Common myeloid progenitor, CD34-positive (primary cell): ENCODE measurements at regions not wholly inside any gene's neighbourhood (a gene's known extent, or its start where the extent isn't known, plus 50 kb on each side); places are given as distances from the start of the nearest gene placed in this dataset.

ENCODE experiments used
- CTCF ChIA-PET: fragments of 350-600 bp; sonication (Branson Sonifier 250); formaldehyde crosslinking; loops from one replicate; lab custom pipeline; 2021; ENCODE audit warnings: antibody characterized with exemption; lab: Charles Lee
- POLR2A ChIA-PET: fragments of 350-600 bp; sonication (Branson Sonifier 250); formaldehyde crosslinking; loops from one replicate; lab custom pipeline; 2021; ENCODE audit warnings: antibody characterized with exemption; lab: Charles Lee
- DNase-seq, 3 donors: peaks; one replicate each; pipeline versions ENCODE4 v3.0.0 to v3.0.0-alpha.2; 2013
- H3K27ac ChIP-seq, 2 experiments: 1 replicate in 1 of 2; 2 replicates in 1 of 2; pipeline ENCODE4 v1.7.0; 2013; ENCODE audit warnings: inconsistent platforms in 2 of 2, low read length in 2 of 2, mild to moderate bottlenecking in 2 of 2, low read depth in 1 of 2, moderate library complexity in 1 of 2; ENCODE audit not compliant: severe bottlenecking in 2 of 2, insufficient read depth in 1 of 2, poor library complexity in 1 of 2
- H3K27me3 ChIP-seq, 5 experiments: replicated peaks in 2 of 5; 1 replicate in 3 of 5; 2 replicates in 2 of 5; pipeline versions ENCODE4 v1.6.1 to v1.7.0; 2013; ENCODE audit warnings: low read length in 4 of 5, mild to moderate bottlenecking in 2 of 5, moderate library complexity in 2 of 5, inconsistent platforms in 1 of 5; ENCODE audit not compliant: insufficient read depth in 5 of 5, control insufficient read depth in 4 of 5
- H3K36me3 ChIP-seq, 4 experiments: 1 replicate in 2 of 4; 2 replicates in 2 of 4; pipeline versions ENCODE4 v1.6.1 to v1.7.0; 2013; ENCODE audit warnings: low read length in 3 of 4, control low read depth in 1 of 4, mild to moderate bottlenecking in 1 of 4; ENCODE audit not compliant: control insufficient read depth in 4 of 4, insufficient read depth in 4 of 4
- H3K4me1 ChIP-seq, 4 experiments: 1 replicate in 3 of 4; 2 replicates in 1 of 4; pipeline versions ENCODE4 v1.6.1 to v1.7.1; 2013; ENCODE audit warnings: low read length in 3 of 4, mild to moderate bottlenecking in 3 of 4, control low read depth in 1 of 4, inconsistent platforms in 1 of 4, moderate library complexity in 1 of 4; ENCODE audit not compliant: control insufficient read depth in 4 of 4, insufficient read depth in 4 of 4; ENCODE audit errors: control extremely low read depth in 1 of 4
- H3K4me3 ChIP-seq, 7 experiments: 1 replicate in 4 of 7; 2 replicates in 3 of 7; pipeline versions ENCODE4 v1.5.1 to v1.7.0; 2013; ENCODE audit warnings: mild to moderate bottlenecking in 7 of 7, low read length in 6 of 7, moderate library complexity in 6 of 7, inconsistent platforms in 2 of 7, low read depth in 2 of 7, control low read depth in 1 of 7; ENCODE audit not compliant: insufficient read depth in 4 of 7, control insufficient read depth in 1 of 7; ENCODE audit errors: extremely low read depth in 1 of 7
- H3K9me3 ChIP-seq, 5 experiments: 1 replicate in 4 of 5; 2 replicates in 1 of 5; pipeline versions ENCODE4 v1.6.1 to v1.7.1; 2013; ENCODE audit warnings: low read length in 4 of 5, mild to moderate bottlenecking in 2 of 5, inconsistent platforms in 1 of 5, low read depth in 1 of 5, moderate library complexity in 1 of 5; ENCODE audit not compliant: control insufficient read depth in 4 of 5, insufficient read depth in 2 of 5; ENCODE audit errors: control extremely low read depth in 1 of 5
- WGBS: methylation state at CpG from one replicate; pipeline ENCODE4 v1.1.5; 2013; ENCODE audit not compliant: insufficient coverage; 5-methylcytosine and 5-hydroxymethylcytosine counted together

GRCh38 chr13:105450784-105451183 lies 1084.7 kb downstream of the EFNB2 start:
- H3K4me1 ChIP-seq = peaks cover 0 to 9% (median 0%) of the 10 kb centered on the region in 4 experiments
- CTCF ChIA-PET = no interaction called here

GRCh38 chr13:105448811-105449210 lies 1086.7 kb downstream of the EFNB2 start:
- Histone ChIP-seq H3K27me3 (no peaks in the 10 kb centered on the region), H3K36me3 (no peaks in the 10 kb centered on the region), H3K27ac (no peak overlapping the region), H3K4me3 (no peak overlapping the region), H3K4me1 (peaks cover 0 to 12% (median 0%) of the 10 kb centered on the region in 4 experiments), H3K9me3 (no peaks in the 10 kb centered on the region)
- peak; percentile 40 to 72 (median 42) for DNase-seq
- CTCF ChIA-PET = no interaction called here
- 0% methylated on average over 1 of the region's 1 CpG for WGBS
- POLR2A ChIA-PET = no interaction called here

More at GRCh38 chr13:105450784-105451183, 1084.7 kb downstream of the EFNB2 start:
- POLR2A ChIA-PET = no interaction called here
- 100% methylated on average over 1 of the region's 4 CpGs for WGBS
- Histone ChIP-seq H3K9me3 (no peaks in the 10 kb centered on the region), H3K4me3 (no peak overlapping the region), H3K27me3 (no peaks in the 10 kb centered on the region), H3K36me3 (no peaks in the 10 kb centered on the region), H3K27ac (no peak overlapping the region)
- no peak for DNase-seq

DNA sequence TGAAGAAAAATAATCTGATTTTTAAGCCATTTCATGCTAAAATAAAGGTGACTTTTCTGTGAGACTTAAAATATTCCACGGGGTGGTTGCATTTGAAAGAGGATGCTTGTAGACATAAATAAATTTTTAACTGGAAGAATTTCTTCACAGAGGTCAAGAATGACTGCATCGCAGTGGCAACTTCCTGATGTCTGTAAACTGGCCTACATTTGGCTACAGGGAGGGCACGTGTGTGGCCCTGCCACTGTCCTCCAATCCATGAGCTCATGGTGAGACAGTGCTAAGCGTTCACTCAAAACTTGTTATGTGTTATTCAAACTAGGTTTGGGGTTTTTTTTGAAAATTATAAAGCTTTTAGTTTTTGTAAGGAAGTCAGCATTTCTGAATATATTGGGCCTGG lies 1089.3 kb downstream of the EFNB2 start:
- H3K4me1 ChIP-seq = peaks cover 0 to 20% (median 0%) of the 10 kb centered on the region in 4 experiments
- no peaks in the 10 kb centered on the region for H3K36me3 ChIP-seq
- ChIA-PET POLR2A (no interaction called here), CTCF (interaction anchor here (0.9 to 1.2 kb wide), 2 partner anchors 15 to 1472 kb away, joined by 3 read pairs; no protein-coding TSS in a partner anchor)
- H3K27me3 ChIP-seq = no peaks in the 10 kb centered on the region
- 64% methylated on average over 3 of the region's 4 CpGs for WGBS
- DNase-seq = no peak
- H3K9me3 ChIP-seq = no peaks in the 10 kb centered on the region
- peak overlapping the region in 3 of 7 experiments; percentile 12 to 51 (median 38) for H3K4me3 ChIP-seq
- peak overlapping the region; percentile 20 to 33 for H3K27ac ChIP-seq

DNA sequence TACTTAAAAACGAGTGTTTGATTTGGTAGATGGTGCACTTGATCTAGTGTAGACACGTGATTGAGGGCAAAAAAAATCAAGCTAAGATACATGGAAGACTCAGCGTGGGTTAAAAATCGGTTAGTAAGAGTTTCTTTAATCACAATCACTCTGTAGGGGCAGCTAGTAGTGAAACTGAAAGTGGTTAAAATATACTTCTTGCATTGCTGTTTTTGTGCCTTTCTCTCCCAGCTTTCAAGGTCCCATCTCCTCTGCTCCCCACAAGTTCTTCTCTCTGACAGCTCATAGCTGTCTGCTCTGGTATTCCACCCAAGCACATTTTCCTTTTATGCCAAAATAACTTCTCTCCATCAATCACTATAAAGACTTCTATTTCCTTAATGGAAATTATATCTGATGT lies 1089.7 kb downstream of the EFNB2 start:
- Histone ChIP-seq H3K27me3 (no peaks in the 10 kb centered on the region), H3K4me3 (peak overlapping the region in 3 of 7 experiments; percentile 12 to 51 (median 38)), H3K36me3 (no peaks in the 10 kb centered on the region), H3K9me3 (no peaks in the 10 kb centered on the region), H3K27ac (peak overlapping the region in 1 of 2 experiments; percentile 33), H3K4me1 (peaks cover 0 to 20% (median 0%) of the 10 kb centered on the region in 4 experiments)
- peak in 2 of 3 donors; percentile 20 to 42 for DNase-seq
- ChIA-PET POLR2A (no interaction called here), CTCF (interaction anchor here (0.9 to 1.2 kb wide), 2 partner anchors 15 to 1472 kb away, joined by 3 read pairs; no protein-coding TSS in a partner anchor)
- WGBS = 40% methylated on average over 2 of the region's 4 CpGs

GRCh38 chr13:105442949-105443699 lies 1092.3 kb downstream of the EFNB2 start:
- Histone ChIP-seq H3K4me1 (peaks cover 0 to 16% (median 0%) of the 10 kb centered on the region in 4 experiments), H3K36me3 (no peaks in the 10 kb centered on the region), H3K27me3 (no peaks in the 10 kb centered on the region), H3K4me3 (no peak overlapping the region), H3K27ac (no peak overlapping the region), H3K9me3 (no peaks in the 10 kb centered on the region)
- 76% methylated on average over 3 of the region's 3 CpGs for WGBS
- ChIA-PET CTCF (no interaction called here), POLR2A (no interaction called here)
- DNase-seq = peak; percentile 46 to 84 (median 75)

- no peaks in the 10 kb centered on the region for H3K9me3 ChIP-seq
- H3K4me1 ChIP-seq = peaks cover 0 to 19% (median under 1%) of the 10 kb centered on the region in 4 experiments
- ChIA-PET CTCF (no interaction called here), POLR2A (no interaction called here)
- H3K4me3 ChIP-seq = no peak overlapping the region
- no peaks in the 10 kb centered on the region for H3K36me3 ChIP-seq
- no peaks in the 10 kb centered on the region for H3K27me3 ChIP-seq
- no peak overlapping the region for H3K27ac ChIP-seq
- no peak for DNase-seq
- WGBS = no CpG with 5 or more reads among the region's 3 CpGs
These were observed 1093.4 kb downstream of the EFNB2 start for GRCh38 chr13:105442040-105442439.

- ChIA-PET CTCF (no interaction called here), POLR2A (no interaction called here)
- H3K9me3 ChIP-seq = no peaks in the 10 kb centered on the region
- DNase-seq = peak in 2 of 3 donors; percentile 14 to 40
- no peaks in the 10 kb centered on the region for H3K27me3 ChIP-seq
- WGBS = 87% methylated on average over 4 of the region's 9 CpGs
- H3K4me1 ChIP-seq = peaks cover 0 to 25% (median 1%) of the 10 kb centered on the region in 4 experiments
- H3K36me3 ChIP-seq = no peaks in the 10 kb centered on the region
- no peak overlapping the region for H3K27ac ChIP-seq
- no peak overlapping the region for H3K4me3 ChIP-seq
These were observed 1094.3 kb downstream of the EFNB2 start for GRCh38 chr13:105441051-105441750.
